GM21367 (cell line): ENCODE measurements at regions not wholly inside any gene's neighbourhood (a gene's known extent, or its start where the extent isn't known, plus 50 kb on each side); places are given as distances from the start of the nearest gene placed in this dataset.

ENCODE experiments used
- ATAC-seq: cut with Tn5 transposase; IDR thresholded peaks from one replicate; pipeline ENCODE4 v1.9.1; 2021; ENCODE audit not compliant: unreplicated experiment

DNA sequence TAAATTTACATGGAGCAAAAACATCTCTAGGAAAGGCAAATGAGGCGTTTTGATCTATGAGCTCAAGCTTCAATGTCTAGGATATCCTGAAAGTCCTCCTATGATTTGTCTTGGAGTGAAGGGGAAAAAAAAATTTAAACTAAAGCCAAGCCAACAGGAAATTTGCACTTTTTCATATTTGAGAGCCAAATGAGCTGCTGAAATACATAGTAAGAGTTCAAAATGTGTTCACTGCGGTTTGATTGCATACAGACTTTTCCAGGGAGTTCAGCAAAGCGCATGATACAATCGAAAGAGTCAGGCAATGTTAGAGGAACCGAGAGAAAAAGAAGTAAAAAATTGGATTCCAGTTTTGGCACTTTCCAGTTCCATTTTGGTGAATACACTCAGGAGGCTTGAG is 633.4 kb upstream of the MGMT start:
- ATAC-seq: no peak

- ATAC-seq: no peak
These were observed 631.7 kb upstream of the MGMT start for GRCh38 chr10:128835361-128835760.

DNA sequence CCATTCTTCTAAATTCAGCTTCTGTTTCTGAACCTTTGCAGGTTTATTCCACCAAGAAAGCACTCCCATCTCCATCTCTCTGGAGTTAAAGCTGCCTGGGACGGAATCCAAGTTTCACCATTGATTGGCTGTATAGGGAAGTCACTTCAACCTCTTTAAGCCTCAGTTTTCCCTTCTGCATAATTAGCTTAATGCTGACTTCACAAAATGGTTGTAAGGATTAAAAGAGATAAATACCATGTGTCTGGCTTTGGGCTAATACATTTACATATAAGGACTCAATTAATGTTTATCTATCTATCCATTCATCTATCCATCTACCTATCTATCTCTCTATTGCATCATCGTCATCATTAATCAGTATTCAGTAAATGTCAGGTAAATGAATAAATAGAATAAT is 629.6 kb upstream of the MGMT start:
- ATAC-seq: no peak

GRCh38 chr10:128839134-128839533 is 627.9 kb upstream of the MGMT start:
- no peak for ATAC-seq

DNA sequence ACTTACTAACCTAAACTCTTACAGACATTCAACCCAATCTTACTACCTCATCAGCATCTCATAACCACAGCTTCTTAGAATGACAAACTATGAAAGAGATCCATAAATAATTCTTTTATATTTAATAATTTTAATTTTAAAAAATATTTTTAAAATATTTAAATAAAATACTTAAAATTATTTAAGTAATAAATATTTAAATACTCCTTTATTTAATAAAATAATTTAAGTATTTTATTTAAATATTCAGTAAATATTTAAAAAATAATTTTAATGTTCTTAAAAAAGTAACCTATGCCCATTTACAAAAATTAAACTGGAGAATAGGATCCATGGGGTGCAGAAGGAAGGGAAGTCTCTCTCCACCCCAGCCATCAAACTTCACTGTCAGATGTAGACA is 627.3 kb upstream of the MGMT start:
- no peak for ATAC-seq

DNA sequence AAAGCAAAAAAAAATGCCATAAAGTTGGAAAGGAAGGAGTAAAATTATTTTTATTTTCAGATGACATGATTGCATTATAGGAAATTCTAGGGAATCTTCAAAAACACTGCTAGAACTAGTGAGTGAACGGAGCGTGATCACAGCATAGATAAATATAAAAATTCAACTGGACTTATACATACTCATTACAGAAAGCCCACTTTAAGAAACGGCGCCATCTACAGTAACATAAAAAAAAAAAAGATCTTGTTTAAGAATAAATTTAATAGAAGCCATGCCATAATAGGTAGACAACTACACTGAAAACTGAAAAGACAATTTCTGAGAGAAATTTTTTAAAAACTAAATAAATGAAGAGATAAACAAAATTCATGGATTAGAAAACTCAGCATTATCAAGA is 623.1 kb upstream of the MGMT start:
- no peak for ATAC-seq

- no peak for ATAC-seq
These were observed 620.1 kb upstream of the MGMT start for GRCh38 chr10:128846927-128847326.

DNA sequence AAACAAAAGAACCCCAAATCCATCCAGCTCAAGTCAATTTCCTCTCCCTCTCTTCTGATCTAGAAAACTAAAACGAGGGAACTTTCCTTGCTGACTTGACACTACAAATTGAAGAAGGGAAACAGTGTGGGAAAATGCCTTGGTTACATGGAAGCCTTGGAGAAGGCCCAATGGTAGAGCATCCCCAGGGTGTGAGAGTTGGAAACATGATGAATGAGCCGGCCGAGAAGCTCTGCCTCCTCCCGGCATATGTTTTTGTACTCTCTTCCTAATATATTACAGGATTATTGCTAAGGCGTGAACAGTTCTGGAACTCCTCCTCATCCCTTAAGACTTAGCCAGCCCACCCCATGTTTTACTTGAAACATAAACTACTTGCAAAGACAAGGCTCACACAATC is 618.2 kb upstream of the MGMT start:
- no peak for ATAC-seq

GRCh38 chr10:128850647-128851046 is 616.4 kb upstream of the MGMT start:
- ATAC-seq: no peak

DNA sequence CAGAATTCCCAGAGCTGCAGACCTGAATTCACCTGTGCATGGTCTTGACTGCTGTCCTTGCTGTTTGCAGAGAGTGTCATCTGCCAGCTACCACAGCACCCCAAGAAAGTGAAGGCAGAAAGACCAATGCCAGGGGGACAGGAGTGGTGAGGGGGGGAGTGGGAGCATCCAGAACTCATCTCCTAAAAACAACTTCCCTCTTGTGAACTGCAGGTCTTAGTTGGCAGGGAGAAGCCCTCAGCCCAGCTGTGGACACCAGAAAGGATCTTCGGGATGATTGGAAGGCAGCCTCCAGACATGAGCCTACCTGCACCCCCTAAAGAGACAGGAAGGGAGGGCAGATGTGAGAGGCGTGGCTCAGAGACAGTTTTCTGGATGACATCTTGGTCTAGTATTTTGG is 615.8 kb upstream of the MGMT start:
- ATAC-seq: no peak

GRCh38 chr10:128851726-128852125 is 615.3 kb upstream of the MGMT start:
- no peak for ATAC-seq

DNA sequence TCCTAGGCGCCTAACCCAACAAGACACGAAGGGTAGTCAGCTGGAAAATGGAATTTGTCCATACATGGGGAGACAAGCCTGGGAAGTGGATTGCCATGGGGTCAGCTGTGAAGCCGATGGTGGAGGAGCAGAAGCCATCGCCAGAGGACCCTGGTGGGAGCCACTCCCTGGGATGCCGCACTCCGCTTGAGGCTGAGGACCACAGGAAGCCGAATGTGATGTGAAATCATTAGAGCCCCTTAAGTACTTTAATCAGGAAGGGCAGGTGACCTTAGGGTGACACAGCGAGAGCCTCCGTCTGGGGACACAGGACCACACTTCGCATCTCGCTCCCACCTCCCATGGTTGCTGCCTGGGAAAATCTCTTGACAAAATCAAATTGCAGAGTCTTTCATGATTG is 614.6 kb upstream of the MGMT start:
- ATAC-seq: no peak

GRCh38 chr10:128852902-128853301 is 614.1 kb upstream of the MGMT start:
- no peak for ATAC-seq

GRCh38 chr10:128853537-128853936 is 613.5 kb upstream of the MGMT start:
- ATAC-seq: no peak

- ATAC-seq: no peak
These were observed 612.8 kb upstream of the MGMT start for GRCh38 chr10:128854204-128854603.

- no peak for ATAC-seq
These were observed 612.1 kb upstream of the MGMT start for GRCh38 chr10:128854963-128855362.

GRCh38 chr10:128855618-128856428 is 611.2 kb upstream of the MGMT start:
- ATAC-seq: no peak

- no peak for ATAC-seq
These were observed 607.2 kb upstream of the MGMT start for GRCh38 chr10:128859738-128860386.

DNA sequence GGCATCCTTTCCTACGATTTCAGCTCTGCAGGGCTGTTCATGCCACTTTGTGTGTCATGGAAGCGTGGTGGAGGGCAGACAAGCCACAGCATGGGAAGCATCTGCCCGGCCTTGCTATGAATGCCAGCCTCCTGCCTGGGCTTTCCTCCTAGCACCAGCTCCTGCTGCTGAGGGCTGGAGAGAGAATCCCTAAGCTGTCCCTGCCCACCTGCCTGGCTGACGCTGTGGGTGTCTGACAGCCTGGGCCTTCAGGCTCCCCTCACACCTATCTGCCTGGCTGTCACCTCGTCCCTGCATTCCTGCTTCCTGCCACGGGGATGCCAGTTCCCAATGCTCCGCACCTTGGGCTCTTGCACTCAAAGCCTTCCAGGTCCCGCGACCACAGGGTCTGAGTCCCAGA is 606.5 kb upstream of the MGMT start:
- no peak for ATAC-seq

DNA sequence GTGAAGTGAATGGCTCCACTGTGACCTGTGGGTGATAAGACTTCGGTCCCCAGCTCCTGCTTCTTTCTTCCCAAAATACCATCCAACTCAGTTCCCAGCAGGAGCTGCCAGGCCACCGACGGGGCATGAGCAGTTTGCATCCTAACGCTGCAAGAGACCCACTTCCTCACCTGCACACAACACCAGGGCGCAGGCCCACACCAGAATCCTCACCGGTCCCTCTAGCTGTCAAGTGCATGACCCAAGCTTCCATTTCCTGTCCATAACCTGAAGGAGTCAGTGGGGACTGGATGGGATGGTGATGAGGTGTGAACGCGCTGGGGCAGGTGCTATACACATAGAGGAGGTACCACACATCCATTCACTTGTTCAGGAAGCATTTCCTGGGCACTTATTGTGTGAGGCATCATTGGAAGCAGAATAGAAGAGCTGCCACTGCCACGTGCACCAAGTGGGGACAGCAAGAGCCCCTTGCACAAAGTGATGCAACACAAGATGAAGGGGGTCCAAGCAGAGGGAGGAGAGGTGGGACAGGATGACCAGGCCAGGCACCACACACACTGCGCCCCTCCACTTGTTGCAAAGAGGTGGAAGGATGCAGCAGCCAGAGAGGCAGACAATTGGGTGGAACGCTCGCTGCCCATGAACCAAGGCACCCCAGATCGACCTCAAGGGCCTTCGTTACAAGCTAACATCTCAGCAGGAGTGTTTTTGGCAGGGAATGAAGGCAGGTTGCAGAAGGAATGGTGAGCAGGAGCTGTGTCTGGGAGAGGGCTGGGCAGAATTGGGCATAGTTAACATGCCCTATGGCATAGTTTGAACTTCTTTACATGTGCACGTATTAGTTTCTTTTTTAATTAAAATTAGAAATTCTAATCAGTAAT is 605.8 kb upstream of the MGMT start:
- ATAC-seq: no peak

DNA sequence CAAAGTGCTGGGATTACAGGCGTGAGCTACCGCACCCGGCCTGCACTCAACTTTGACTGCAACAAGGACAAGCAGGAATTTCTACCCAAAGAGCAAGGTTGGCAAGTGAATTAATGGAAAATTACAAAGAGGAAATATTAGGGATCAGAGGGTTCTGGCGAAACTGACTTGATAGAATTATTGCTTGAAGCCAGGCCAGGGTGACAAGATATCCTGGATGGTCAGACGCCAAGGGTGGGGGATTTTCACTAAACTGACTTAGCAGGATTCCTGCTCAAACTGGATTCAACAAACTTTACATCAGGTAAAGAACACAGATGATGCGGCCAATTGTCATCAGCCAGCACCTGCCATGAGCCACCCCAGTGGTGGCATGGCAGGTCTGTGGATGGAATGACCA is 603.6 kb upstream of the MGMT start:
- no peak for ATAC-seq
